IPS-20b (cell line): ENCODE measurements at regions not wholly inside any gene's neighbourhood (a gene's known extent, or its start where the extent isn't known, plus 50 kb on each side); places are given as distances from the start of the nearest gene placed in this dataset.
"Not testable (repeated sequence)": the region's sequence is repeated elsewhere in the genome, so short reads cannot be mapped to it uniquely, and the experiment has no call there.

ENCODE experiments used
- H3K27ac ChIP-seq: one replicate; pipeline ENCODE4 v1.5.1; 2013; ENCODE audit warnings: low read length
- H3K27me3 ChIP-seq: 2 replicates; pipeline ENCODE4 v1.6.1; 2013; ENCODE audit warnings: mild to moderate bottlenecking, low read length, inconsistent platforms; ENCODE audit not compliant: insufficient read depth
- H3K36me3 ChIP-seq: 2 replicates; pipeline ENCODE4 v1.6.1; 2013; ENCODE audit warnings: low read depth, mild to moderate bottlenecking, inconsistent platforms, low read length, moderate library complexity; ENCODE audit not compliant: insufficient read depth
- H3K4me1 ChIP-seq: 2 replicates; pipeline ENCODE4 v1.6.1; 2013; ENCODE audit warnings: mild to moderate bottlenecking, control low read depth, inconsistent platforms, low read length, moderate library complexity; ENCODE audit not compliant: insufficient read depth
- H3K4me3 ChIP-seq: 2 replicates; pipeline ENCODE4 v1.5.1; 2013; ENCODE audit warnings: mild to moderate bottlenecking, low read length, inconsistent platforms
- H3K9ac ChIP-seq: 2 replicates; pipeline ENCODE4 v1.6.1; 2013; ENCODE audit warnings: low read depth, mild to moderate bottlenecking, inconsistent platforms, low read length, moderate library complexity
- H3K9me3 ChIP-seq: 2 replicates; pipeline ENCODE4 v1.6.1; 2013; ENCODE audit warnings: mild to moderate bottlenecking, low read depth, low read length, inconsistent platforms; ENCODE audit not compliant: insufficient read depth

- Histone ChIP-seq H3K4me3 (no peak overlapping the region), H3K4me1 (peaks cover 4% of the 10 kb centered on the region; the same call in 1 of the 2 replicates), H3K36me3 (no peaks in the 10 kb centered on the region), H3K27me3 (no peaks in the 10 kb centered on the region), H3K27ac (no peak overlapping the region), H3K9ac (no peak overlapping the region), H3K9me3 (peaks cover 7% of the 10 kb centered on the region; the same call in 1 of the 2 replicates)
Observed at GRCh38 chr14:87772854-87773253, 220.1 kb downstream of the GALC start.

GRCh38 chr14:87767567-87767901, 225.4 kb downstream of the GALC start:
- no peaks in the 10 kb centered on the region for H3K36me3 ChIP-seq
- H3K4me1 ChIP-seq, result peaks cover 10% of the 10 kb centered on the region; the same call in 1 of the 2 replicates
- no peaks in the 10 kb centered on the region for H3K27me3 ChIP-seq
- H3K9ac ChIP-seq, result no peak overlapping the region
- H3K4me3 ChIP-seq, result no peak overlapping the region
- H3K9me3 ChIP-seq, result peaks cover 13% of the 10 kb centered on the region
- no peak overlapping the region for H3K27ac ChIP-seq

- Histone ChIP-seq H3K27me3 (no peaks in the 10 kb centered on the region), H3K4me1 (0 out of 2 replicates have a peak, but pooled peaks cover 3% of the 10 kb centered on the region), H3K27ac (no peak overlapping the region), H3K4me3 (no peak overlapping the region), H3K36me3 (no peaks in the 10 kb centered on the region), H3K9ac (no peak overlapping the region), H3K9me3 (peaks cover 21% of the 10 kb centered on the region)
Observed at GRCh38 chr14:87758876-87759275, 234.1 kb downstream of the GALC start.

- H3K9ac ChIP-seq, result no peak overlapping the region
- H3K36me3 ChIP-seq, result no peaks in the 10 kb centered on the region
- no peak overlapping the region for H3K27ac ChIP-seq
- H3K4me1 ChIP-seq, result no peaks in the 10 kb centered on the region
- H3K4me3 ChIP-seq, result no peak overlapping the region
- no peaks in the 10 kb centered on the region for H3K27me3 ChIP-seq
- H3K9me3 ChIP-seq, result peaks cover 6% of the 10 kb centered on the region; the same call in 1 of the 2 replicates
Observed at GRCh38 chr14:87756661-87757060, 236.3 kb downstream of the GALC start.

GRCh38 chr14:87754520-87755223, 238.3 kb downstream of the GALC start:
- H3K4me3 ChIP-seq, result no peak overlapping the region
- H3K9ac ChIP-seq, result no peak overlapping the region
- no peaks in the 10 kb centered on the region for H3K27me3 ChIP-seq
- no peaks in the 10 kb centered on the region for H3K36me3 ChIP-seq
- H3K27ac ChIP-seq, result no peak overlapping the region
- no peaks in the 10 kb centered on the region for H3K9me3 ChIP-seq
- no peaks in the 10 kb centered on the region for H3K4me1 ChIP-seq

GRCh38 chr14:87748558-87748957, 244.4 kb downstream of the GALC start:
- Histone ChIP-seq H3K4me1 (no peaks in the 10 kb centered on the region), H3K4me3 (no peak overlapping the region), H3K9ac (no peak overlapping the region), H3K27me3 (no peaks in the 10 kb centered on the region), H3K36me3 (no peaks in the 10 kb centered on the region), H3K9me3 (no peaks in the 10 kb centered on the region), H3K27ac (no peak overlapping the region)

GRCh38 chr14:87745507-87746118, 247.4 kb downstream of the GALC start:
- Histone ChIP-seq H3K9ac (no peak overlapping the region), H3K4me3 (no peak overlapping the region), H3K27ac (no peak overlapping the region), H3K27me3 (no peaks in the 10 kb centered on the region), H3K9me3 (no peaks in the 10 kb centered on the region), H3K4me1 (no peaks in the 10 kb centered on the region), H3K36me3 (no peaks in the 10 kb centered on the region)

- H3K27ac ChIP-seq, H3K9me3 ChIP-seq, H3K27me3 ChIP-seq, H3K4me3 ChIP-seq, H3K4me1 ChIP-seq, H3K36me3 ChIP-seq, H3K9ac ChIP-seq: not testable (repeated sequence)
Observed at GRCh38 chr14:87734577-87735360, 258.2 kb downstream of the GALC start.

- H3K36me3 ChIP-seq, H3K9ac ChIP-seq, H3K4me3 ChIP-seq, H3K4me1 ChIP-seq, H3K9me3 ChIP-seq, H3K27ac ChIP-seq, H3K27me3 ChIP-seq: not testable (repeated sequence)
Observed at GRCh38 chr14:87733115-87733514, 259.9 kb downstream of the GALC start.

- Histone ChIP-seq H3K27ac (no peak overlapping the region), H3K9ac (no peak overlapping the region), H3K27me3 (no peaks in the 10 kb centered on the region), H3K9me3 (no peaks in the 10 kb centered on the region), H3K36me3 (no peaks in the 10 kb centered on the region), H3K4me3 (no peak overlapping the region), H3K4me1 (no peaks in the 10 kb centered on the region)
Observed at GRCh38 chr14:87732562-87732961, 260.4 kb downstream of the GALC start.

- Histone ChIP-seq H3K9me3 (no peaks in the 10 kb centered on the region), H3K36me3 (no peaks in the 10 kb centered on the region), H3K27me3 (no peaks in the 10 kb centered on the region), H3K4me3 (no peak overlapping the region), H3K27ac (no peak overlapping the region), H3K4me1 (no peaks in the 10 kb centered on the region), H3K9ac (no peak overlapping the region)
Observed at GRCh38 chr14:87725318-87725717, 267.7 kb downstream of the GALC start.
